Upper lobe of left lung (tissue), 6 donors: ENCODE measurements at regions not wholly inside any gene's neighbourhood (a gene's known extent, or its start where the extent isn't known, plus 50 kb on each side); places are given as distances from the start of the nearest gene placed in this dataset.

ENCODE experiments used
- ATAC-seq, 2 donors: fragments of 200-7000 bp; cut with Tn5 transposase; one replicate each; pipeline ENCODE4 v1.9.1; 2022; ENCODE audit warnings: mild to moderate bottlenecking in 2 of 2, moderate library complexity in 2 of 2; ENCODE audit not compliant: low FRiP score in 2 of 2
- DNase-seq, 2 donors: peaks; one replicate each; pipeline ENCODE4 v3.0.0-alpha.2; 2019 to 2020
- H3K27ac ChIP-seq, 4 donors: fragments of 200-600 bp; sonication (generic); one replicate each; pipeline ENCODE4 v1.5.1; 2016 to 2019
- H3K27me3 ChIP-seq, 4 donors: fragments of 200-600 bp; sonication (generic); one replicate each; pipeline ENCODE4 v1.5.1; 2017 to 2019
- H3K36me3 ChIP-seq, 4 donors: fragments of 200-600 bp; sonication (generic); one replicate each; pipeline ENCODE4 v1.5.1; 2016 to 2019
- H3K4me1 ChIP-seq, 4 donors: fragments of 200-600 bp; sonication (generic); one replicate each; pipeline ENCODE4 v1.5.1; 2018 to 2019
- H3K4me3 ChIP-seq, 4 donors: fragments of 200-600 bp; sonication (generic); one replicate each; pipeline ENCODE4 v1.5.1; 2017 to 2019; ENCODE audit warnings: mild to moderate bottlenecking in 2 of 4, moderate library complexity in 1 of 4
- H3K9me3 ChIP-seq, 4 donors: fragments of 200-600 bp; sonication (generic); one replicate each; pipeline ENCODE4 v1.5.1; 2018 to 2019
- CTCF ChIP-seq, 6 experiments: fragments of 450-650 bp in 4 of 6; fragments of 200-600 bp in 2 of 6; sonication (generic) in 2 of 6; IDR thresholded peaks; one replicate each; pipeline ENCODE4 v1.5.1; 2016 to 2019; ENCODE audit warnings: antibody characterized with exemption in 6 of 6
- EP300 ChIP-seq, 4 donors: sonication (generic); formaldehyde crosslinking; IDR thresholded peaks; one replicate each; pipeline ENCODE4 v1.5.1; 2017; ENCODE audit warnings: antibody characterized with exemption in 4 of 4, control low read depth in 2 of 4
- POLR2A ChIP-seq, 4 donors: fragments of 450-650 bp; IDR thresholded peaks; one replicate each; pipeline ENCODE4 v1.5.1; 2016 to 2017; ENCODE audit warnings: antibody characterized with exemption in 4 of 4, mild to moderate bottlenecking in 2 of 4
- POLR2AphosphoS5 ChIP-seq, 2 donors: sonication (generic); formaldehyde crosslinking; IDR thresholded peaks; one replicate each; pipeline ENCODE4 v1.5.1; 2017; ENCODE audit warnings: antibody characterized with exemption in 2 of 2
- WGBS, 2 donors: methylation state at CpG; one replicate each; pipeline ENCODE4 v1.1.5; 2017 to 2018; 5-methylcytosine and 5-hydroxymethylcytosine counted together
- donor health status: DM: no; HTN: no; CAD: no; lungs with moderate emphysema.
- donor health status: DM: no; HTN: yes; CAD: no; lungs with severe emphysema.

GRCh38 chr2:14827226-14828023, 194.9 kb downstream of the LRATD1 start:
- ATAC-seq (no peak), DNase-seq (no peak)
- H3K4me1 ChIP-seq: no peaks in the 10 kb centered on the region
- WGBS, 2 donors: 56 to 57% methylated on average over 2 of the region's 2 CpGs
- no peak overlapping the region for H3K4me3 ChIP-seq
- H3K9me3 ChIP-seq: no peaks in the 10 kb centered on the region
- no peak for TF ChIP-seq POLR2A (IDR thresholded peaks at IDR 0.05)
- TF ChIP-seq POLR2AphosphoS5 (IDR thresholded peaks at IDR 0.05): no peak
- TF ChIP-seq EP300 (IDR thresholded peaks at IDR 0.05): no peak
- TF ChIP-seq CTCF (IDR thresholded peaks at IDR 0.05): no peak
- H3K27me3 ChIP-seq: no peaks in the 10 kb centered on the region
- H3K27ac ChIP-seq: no peak overlapping the region
- H3K36me3 ChIP-seq: no peaks in the 10 kb centered on the region

GRCh38 chr2:14828223-14828622, 195.7 kb downstream of the LRATD1 start:
- Histone ChIP-seq H3K9me3 (no peaks in the 10 kb centered on the region), H3K36me3 (no peaks in the 10 kb centered on the region), H3K27me3 (no peaks in the 10 kb centered on the region), H3K4me3 (no peak overlapping the region), H3K4me1 (no peaks in the 10 kb centered on the region), H3K27ac (no peak overlapping the region)
- DNase-seq (no peak), ATAC-seq (no peak)
- 36 to 47% methylated on average over 1 of the region's 1 CpG for WGBS, 2 donors
- TF ChIP-seq POLR2AphosphoS5 (IDR thresholded peaks at IDR 0.05) (no peak), CTCF (IDR thresholded peaks at IDR 0.05) (no peak), POLR2A (IDR thresholded peaks at IDR 0.05) (no peak), EP300 (IDR thresholded peaks at IDR 0.05) (no peak)

GRCh38 chr2:14828968-14829367, 196.5 kb downstream of the LRATD1 start:
- no peak for DNase-seq

GRCh38 chr2:14831458-14831857, 198.9 kb downstream of the LRATD1 start:
- H3K9me3 ChIP-seq: no peaks in the 10 kb centered on the region
- no peaks in the 10 kb centered on the region for H3K36me3 ChIP-seq
- 80 to 83% methylated on average over 3 of the region's 3 CpGs for WGBS, 2 donors
- no peak for ATAC-seq
- H3K27me3 ChIP-seq: no peaks in the 10 kb centered on the region
- TF ChIP-seq POLR2AphosphoS5 (IDR thresholded peaks at IDR 0.05) (no peak), CTCF (IDR thresholded peaks at IDR 0.05) (no peak), EP300 (IDR thresholded peaks at IDR 0.05) (no peak), POLR2A (IDR thresholded peaks at IDR 0.05) (no peak)
- no peak for DNase-seq
- H3K4me3 ChIP-seq: no peak overlapping the region
- no peaks in the 10 kb centered on the region for H3K4me1 ChIP-seq
- no peak overlapping the region for H3K27ac ChIP-seq

More at GRCh38 chr2:14828968-14829367, 196.5 kb downstream of the LRATD1 start:
- H3K27ac ChIP-seq: no peak overlapping the region
- no peaks in the 10 kb centered on the region for H3K9me3 ChIP-seq
- TF ChIP-seq CTCF (IDR thresholded peaks at IDR 0.05) (no peak), POLR2A (IDR thresholded peaks at IDR 0.05) (no peak), EP300 (IDR thresholded peaks at IDR 0.05) (no peak), POLR2AphosphoS5 (IDR thresholded peaks at IDR 0.05) (no peak)
- WGBS, 2 donors: 95 to 97% methylated on average over 3 of the region's 3 CpGs
- H3K27me3 ChIP-seq: no peaks in the 10 kb centered on the region
- no peaks in the 10 kb centered on the region for H3K36me3 ChIP-seq
- H3K4me1 ChIP-seq: no peaks in the 10 kb centered on the region
- ATAC-seq: no peak
- H3K4me3 ChIP-seq: no peak overlapping the region
